Head of caudate nucleus (tissue), 42 donors: ENCODE measurements at regions not wholly inside any gene's neighbourhood (a gene's known extent, or its start where the extent isn't known, plus 50 kb on each side); places are given as distances from the start of the nearest gene placed in this dataset.

ENCODE experiments used
- DNase-seq, 42 donors: peaks; one replicate each; pipeline versions ENCODE4 v3.0.0 to v3.0.0-alpha.2; 2020 to 2021; ENCODE audit warnings: mixed read lengths in 7 of 42
- intact Hi-C: fragments of 100-400 bp; cut with DNase I; formaldehyde crosslinking; loops from one replicate; pipeline ENCODE4 v1.15.0; 2022

GRCh38 chr13:32947411-32948276 lies 68.6 kb upstream of the KL start:
- intact Hi-C loops, result no loop called here
- DNase-seq, result peak in 32 of 42 donors; percentile 4 to 81 (median 36)

GRCh38 chr13:32949820-32950219 lies 66.4 kb upstream of the KL start:
- intact Hi-C loops, result no loop called here

GRCh38 chr13:32951580-32951979 lies 64.6 kb upstream of the KL start:
- DNase-seq, result no peak
- intact Hi-C loops, result no loop called here

More at GRCh38 chr13:32949820-32950219, 66.4 kb upstream of the KL start:
- DNase-seq, result no peak

GRCh38 chr13:32955881-32956594 lies 60.2 kb upstream of the KL start:
- intact Hi-C loops, result no loop called here
- no peak for DNase-seq

- intact Hi-C loops, result no loop called here
- no peak for DNase-seq
Observed at GRCh38 chr13:32956595-32956933, 59.7 kb upstream of the KL start.

GRCh38 chr13:32960626-32961025 lies 55.6 kb upstream of the KL start:
- intact Hi-C loops, result no loop called here
- DNase-seq, result no peak

- intact Hi-C loops, result no loop called here
- no peak for DNase-seq
Observed at GRCh38 chr13:32961724-32962123, 54.5 kb upstream of the KL start.

- intact Hi-C loops, result no loop called here
- no peak for DNase-seq
Observed at GRCh38 chr13:32962342-32962741, 53.9 kb upstream of the KL start.

- no peak for DNase-seq
- intact Hi-C loops, result no loop called here
Observed at GRCh38 chr13:32964987-32965386, 51.2 kb upstream of the KL start.
